ENCODE measurements at regions not wholly inside any gene's neighbourhood (a gene's known extent, or its start where the extent isn't known, plus 50 kb on each side); places are given as distances from the start of the nearest gene placed in this dataset.
"Not testable (repeated sequence)": the region's sequence is repeated elsewhere in the genome, so short reads cannot be mapped to it uniquely, and the experiment has no call there.

- DNase-seq (no peak), ATAC-seq (no peak)
- POLR2A ChIA-PET, result no interaction called here
- Mint-ChIP-seq H3K27me3 (no peaks in the 10 kb centered on the region), H3K4me1 (ENCODE audit: low read depth) (no peaks in the 10 kb centered on the region), H3K9me3 (no peaks in the 10 kb centered on the region), H3K36me3 (ENCODE audit: low read depth) (no peaks in the 10 kb centered on the region), H3K27ac (no peak overlapping the region), H3K4me3 (no peak overlapping the region)
- CTCF ChIA-PET, result no interaction called here
- TF ChIP-seq CTCF (IDR thresholded peaks at IDR 0.05), result no peak
- intact Hi-C loops (cut with micrococcal nuclease), result no loop called here
These were observed 491.7 kb upstream of the FAM174A start for GRCh38 chr5:100043475-100043874.

- DNase-seq (no peak), ATAC-seq (no peak)
- no peak overlapping the region for H3K4me3 Mint-ChIP-seq
- no peak overlapping the region for H3K27ac Mint-ChIP-seq
- H3K9me3 Mint-ChIP-seq, result no peaks in the 10 kb centered on the region
- H3K27me3 Mint-ChIP-seq, result no peaks in the 10 kb centered on the region
- no peaks in the 10 kb centered on the region for H3K4me1 Mint-ChIP-seq (ENCODE audit: low read depth)
- POLR2A ChIA-PET, result no interaction called here
- intact Hi-C loops (cut with micrococcal nuclease), result no loop called here
- no peaks in the 10 kb centered on the region for H3K36me3 Mint-ChIP-seq (ENCODE audit: low read depth)
- CTCF ChIA-PET, result no interaction called here
- TF ChIP-seq CTCF (IDR thresholded peaks at IDR 0.05), result no peak
These were observed 508.6 kb upstream of the FAM174A start for GRCh38 chr5:100026606-100027005.

- intact Hi-C loops (cut with micrococcal nuclease), result no loop called here
- no peaks in the 10 kb centered on the region for H3K9me3 Mint-ChIP-seq
- POLR2A ChIA-PET, result no interaction called here
These were observed 511.6 kb upstream of the FAM174A start for GRCh38 chr5:100023536-100023935.

GRCh38 chr5:100017520-100018262, 517.5 kb upstream of the FAM174A start:
- H3K36me3 Mint-ChIP-seq (ENCODE audit: low read depth), result no peaks in the 10 kb centered on the region
- CTCF ChIA-PET, result no interaction called here
- no peaks in the 10 kb centered on the region for H3K4me1 Mint-ChIP-seq (ENCODE audit: low read depth)
- no peak overlapping the region for H3K4me3 Mint-ChIP-seq
- no peaks in the 10 kb centered on the region for H3K27me3 Mint-ChIP-seq
- no peak overlapping the region for H3K27ac Mint-ChIP-seq
- intact Hi-C loops (cut with micrococcal nuclease), result no loop called here
- DNase-seq, result no peak
- ATAC-seq, result no peak
- no peak for TF ChIP-seq CTCF (IDR thresholded peaks at IDR 0.05)
- POLR2A ChIA-PET, result no interaction called here
- H3K9me3 Mint-ChIP-seq, result no peaks in the 10 kb centered on the region

More at GRCh38 chr5:100023536-100023935, 511.6 kb upstream of the FAM174A start:
- CTCF ChIA-PET, result no interaction called here
- Mint-ChIP-seq H3K36me3 (ENCODE audit: low read depth) (no peaks in the 10 kb centered on the region), H3K27ac (no peak overlapping the region), H3K27me3 (no peaks in the 10 kb centered on the region), H3K4me1 (ENCODE audit: low read depth) (no peaks in the 10 kb centered on the region), H3K4me3 (no peak overlapping the region)
- DNase-seq (no peak), ATAC-seq (no peak)
- TF ChIP-seq CTCF (IDR thresholded peaks at IDR 0.05), result no peak

- CTCF ChIA-PET; H3K27ac Mint-ChIP-seq; H3K9me3 Mint-ChIP-seq; H3K4me3 Mint-ChIP-seq; DNase-seq; H3K27me3 Mint-ChIP-seq; H3K4me1 Mint-ChIP-seq (ENCODE audit: low read depth); ATAC-seq; intact Hi-C loops (cut with micrococcal nuclease); POLR2A ChIA-PET; H3K36me3 Mint-ChIP-seq (ENCODE audit: low read depth): not testable (repeated sequence)
These were observed 521.9 kb upstream of the FAM174A start for GRCh38 chr5:100013305-100013704.

GRCh38 chr5:100011160-100011559, 524.0 kb upstream of the FAM174A start:
- DNase-seq; H3K36me3 Mint-ChIP-seq (ENCODE audit: low read depth); H3K4me1 Mint-ChIP-seq (ENCODE audit: low read depth); CTCF ChIA-PET; intact Hi-C loops (cut with micrococcal nuclease); POLR2A ChIA-PET; H3K27ac Mint-ChIP-seq; H3K27me3 Mint-ChIP-seq; H3K4me3 Mint-ChIP-seq; ATAC-seq; H3K9me3 Mint-ChIP-seq: not testable (repeated sequence)

Data from activated CD8-positive, alpha-beta T cell treated with anti-CD3 and anti-CD28 coated beads for 36 hours (primary cell).